SK-N-SH (cell line): ENCODE measurements at regions not wholly inside any gene's neighbourhood (a gene's known extent, or its start where the extent isn't known, plus 50 kb on each side); places are given as distances from the start of the nearest gene placed in this dataset.

ENCODE experiments used
- CTCF ChIA-PET: fragments of 300-600, 350-600 bp; formaldehyde crosslinking; extraction: SDS; loops from one replicate; lab custom pipeline; 2021; lab: Yijun Ruan, JAX
- POLR2A ChIA-PET: fragments of 350-600 bp; sonication (Branson Sonifier 250); formaldehyde crosslinking; extraction: SDS; loops from one replicate; lab custom pipeline; 2020; ENCODE audit warnings: antibody characterized with exemption, inconsistent platforms; lab: Yijun Ruan, JAX
- DNase-seq: peaks from one replicate; pipeline ENCODE4 v3.0.0; 2012
- H2AFZ ChIP-seq: fragments of 200-600 bp; sonication (generic); 2 replicates; pipeline ENCODE4 v1.8.1; 2016; ENCODE audit warnings: antibody characterized with exemption, mild to moderate bottlenecking, low read depth
- H3F3A ChIP-seq: fragments of 200-600 bp; sonication (generic); replicated peaks from 2 replicates; pipeline ENCODE3; 2016; ENCODE audit warnings: antibody characterized with exemption, mild to moderate bottlenecking; ENCODE audit not compliant: insufficient read depth
- H3K27ac ChIP-seq, 2 experiments: fragments of 200-500 bp in 1 of 2; fragments of 200-600 bp in 1 of 2; sonication (Bioruptor generic) in 1 of 2; sonication (generic), shearing (Covaris generic) in 1 of 2; 2 replicates each; pipeline versions ENCODE4 v1.5.1 to v1.6.1; 2014 to 2016; ENCODE audit warnings: low read depth in 2 of 2, inconsistent platforms in 1 of 2, low read length in 1 of 2, mild to moderate bottlenecking in 1 of 2, mixed read lengths in 1 of 2
- H3K27me3 ChIP-seq: fragments of 200-600 bp; sonication (generic), shearing (Covaris generic); 2 replicates; pipeline ENCODE4 v1.6.1; 2016; ENCODE audit warnings: mixed run types; ENCODE audit not compliant: insufficient read depth
- H3K36me3 ChIP-seq, 2 experiments: fragments of 200-500 bp in 1 of 2; fragments of 200-600 bp in 1 of 2; sonication (Bioruptor generic) in 1 of 2; sonication (generic) in 1 of 2; replicated peaks in 1 of 2; 2 replicates each; pipeline versions ENCODE3 to v1.5.1; 2014 to 2016; ENCODE audit warnings: low read length in 1 of 2, mild to moderate bottlenecking in 1 of 2; ENCODE audit not compliant: insufficient read depth in 2 of 2, control insufficient read depth in 1 of 2
- H3K4me1 ChIP-seq, 2 experiments: fragments of 200-500 bp in 1 of 2; fragments of 200-600 bp in 1 of 2; sonication (Bioruptor generic) in 1 of 2; sonication (generic), shearing (Covaris generic) in 1 of 2; 2 replicates each; pipeline versions ENCODE4 v1.5.1 to v1.6.1; 2014 to 2016; ENCODE audit warnings: low read depth in 1 of 2, low read length in 1 of 2, mixed run types in 1 of 2; ENCODE audit not compliant: insufficient read depth in 2 of 2, control insufficient read depth in 1 of 2
- H3K4me2 ChIP-seq: fragments of 200-600 bp; sonication (generic), shearing (Covaris generic); 2 replicates; pipeline ENCODE4 v1.6.1; 2017; ENCODE audit warnings: mixed run types
- H3K4me3 ChIP-seq, 2 experiments: fragments of 200-500 bp in 1 of 2; fragments of 200-600 bp in 1 of 2; sonication (Bioruptor generic) in 1 of 2; sonication (generic), shearing (Covaris generic) in 1 of 2; 2 replicates each; pipeline versions ENCODE4 v1.5.1 to v1.8.1; 2014 to 2016; ENCODE audit warnings: low read depth in 2 of 2, inconsistent platforms in 1 of 2, low read length in 1 of 2, mild to moderate bottlenecking in 1 of 2, mixed read lengths in 1 of 2, moderate library complexity in 1 of 2
- H3K79me2 ChIP-seq: fragments of 200-600 bp; sonication (generic); 2 replicates; pipeline ENCODE4 v1.8.1; 2017; ENCODE audit warnings: mild to moderate bottlenecking; ENCODE audit not compliant: insufficient read depth
- H3K9ac ChIP-seq: fragments of 200-600 bp; sonication (generic); 2 replicates; pipeline ENCODE4 v1.6.1; 2017; ENCODE audit warnings: mixed run types
- H3K9me2 ChIP-seq: fragments of 200-600 bp; sonication (generic); 2 replicates; pipeline ENCODE4 v1.6.1; 2017; ENCODE audit warnings: mixed run types
- H3K9me3 ChIP-seq: fragments of 200-600 bp; sonication (generic); 2 replicates; pipeline ENCODE4 v1.6.1; 2017; ENCODE audit warnings: mixed run types, mild to moderate bottlenecking, moderate library complexity
- H4K20me1 ChIP-seq: fragments of 200-600 bp; sonication (generic); 2 replicates; pipeline ENCODE4 v1.6.1; 2017; ENCODE audit warnings: mild to moderate bottlenecking, mixed run types; ENCODE audit not compliant: insufficient read depth
- CHD2 ChIP-seq: fragments of 150-350 bp; IDR thresholded peaks from 2 replicates; pipeline ENCODE4 v1.6.1; 2018; ENCODE audit warnings: low read length; ENCODE audit not compliant: partially characterized antibody
- ELF1 ChIP-seq: IDR thresholded peaks from 2 replicates; pipeline ENCODE4 v1.4.0; 2012
- FOSL2 ChIP-seq: IDR thresholded peaks from 2 replicates; pipeline ENCODE4 v1.4.0; 2012; ENCODE audit warnings: low read depth, mild to moderate bottlenecking, moderate library complexity, borderline replicate concordance
- FOXM1 ChIP-seq: IDR thresholded peaks from 2 replicates; pipeline ENCODE4 v1.4.0; 2012; ENCODE audit warnings: low read depth, mild to moderate bottlenecking
- GABPA ChIP-seq: IDR thresholded peaks from 2 replicates; pipeline ENCODE4 v1.4.0; 2012; ENCODE audit warnings: low read depth, mild to moderate bottlenecking
- GATA2 ChIP-seq: sonication (generic); formaldehyde crosslinking; IDR thresholded peaks from 2 replicates; pipeline ENCODE4 v1.5.0; 2020; ENCODE audit warnings: mild to moderate bottlenecking, missing genetic modification reagents
- NFIC ChIP-seq: IDR thresholded peaks from 2 replicates; pipeline ENCODE4 v1.4.0; 2012; ENCODE audit warnings: borderline replicate concordance
- NRF1 ChIP-seq: IDR thresholded peaks from 2 replicates; pipeline ENCODE4 v1.6.1; 2012; ENCODE audit warnings: low read depth, mild to moderate bottlenecking, low read length
- POLR2AphosphoS5 ChIP-seq: IDR thresholded peaks from 2 replicates; pipeline ENCODE4 v1.6.1; 2012; ENCODE audit warnings: low read depth, low read length
- RCOR1 ChIP-seq: fragments of 150-350 bp; IDR thresholded peaks from 2 replicates; pipeline ENCODE4 v1.6.1; 2017; ENCODE audit warnings: antibody characterized with exemption, low read length
- RFX5 ChIP-seq: IDR thresholded peaks from 2 replicates; pipeline ENCODE4 v1.6.1; 2012; ENCODE audit warnings: mild to moderate bottlenecking, improper control_type of control experiment, low read length
- RXRA ChIP-seq: IDR thresholded peaks from 2 replicates; pipeline ENCODE4 v1.4.0; 2012; ENCODE audit warnings: low read depth, mild to moderate bottlenecking, borderline replicate concordance
- SIN3A ChIP-seq: IDR thresholded peaks from 2 replicates; pipeline ENCODE4 v1.6.1; 2012; ENCODE audit warnings: low read depth, mild to moderate bottlenecking, low read length, moderate library complexity, borderline replicate concordance
- TCF12 ChIP-seq: IDR thresholded peaks from 2 replicates; pipeline ENCODE4 v1.4.0; 2012
- TEAD4 ChIP-seq: IDR thresholded peaks from 2 replicates; pipeline ENCODE4 v1.4.0; 2012; ENCODE audit warnings: mild to moderate bottlenecking, borderline replicate concordance; ENCODE audit not compliant: insufficient read depth
- YY1 ChIP-seq: IDR thresholded peaks from 2 replicates; pipeline ENCODE4 v1.4.0; 2012; ENCODE audit warnings: low read depth, mild to moderate bottlenecking
- WGBS: methylation state at CpG from one replicate; pipeline ENCODE4 v1.1.6; 2017; ENCODE audit warnings: low lambda C conversion rate; 5-methylcytosine and 5-hydroxymethylcytosine counted together
- TF ChIP-seq, protein P1 (sequence below): IDR thresholded peaks from 2 replicates; pipeline ENCODE4; 2012
- TF ChIP-seq, protein P2 (sequence below): IDR thresholded peaks from 2 replicates; pipeline ENCODE4 v1.4.0; 2012; ENCODE audit warnings: low read depth
- TF ChIP-seq, protein P3 (sequence below): fragments of 150-350 bp; IDR thresholded peaks from 2 replicates; pipeline ENCODE4 v1.6.1; 2016; ENCODE audit warnings: mild to moderate bottlenecking, low read depth, low read length
- TF ChIP-seq, protein P4 (sequence below): IDR thresholded peaks from 2 replicates; pipeline ENCODE4 v1.4.0; 2012; ENCODE audit warnings: low read depth, borderline replicate concordance

DNA sequence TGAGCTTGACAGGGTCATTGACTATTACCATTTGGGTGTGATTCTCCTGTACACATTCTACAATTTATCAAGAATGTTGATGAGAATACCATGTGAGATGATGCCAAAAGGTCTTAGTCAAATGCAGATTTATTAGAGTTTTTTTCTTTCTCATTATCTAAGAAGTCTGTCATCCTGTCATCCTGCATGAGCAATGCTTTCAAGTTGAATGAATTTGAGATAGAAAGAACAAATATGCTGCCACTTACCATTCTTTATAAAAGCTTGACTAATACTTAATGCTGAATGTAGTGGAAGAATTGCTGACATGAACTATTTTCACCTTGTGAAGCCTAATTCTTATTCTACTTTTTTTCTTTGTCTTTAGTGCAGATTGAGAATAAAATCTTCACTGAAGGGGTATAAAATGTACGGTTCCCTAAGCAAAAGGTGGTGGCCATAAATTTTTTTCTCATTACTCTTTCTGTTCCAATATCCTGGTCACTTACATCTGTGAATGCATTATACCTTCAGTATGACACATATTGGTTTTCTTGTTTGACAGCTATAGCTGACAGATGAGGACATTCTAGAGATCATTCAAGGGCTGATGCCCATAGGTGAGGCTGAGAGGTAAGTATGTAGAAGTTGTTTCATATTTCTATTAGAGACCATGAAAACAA, 1434.7 kb downstream of the SLITRK1 start:
- Histone ChIP-seq H4K20me1 (no peaks in the 10 kb centered on the region), H3K9me2 (no peaks in the 10 kb centered on the region), H3K4me3 (no peak overlapping the region), H3K4me2 (no peak overlapping the region), H3K27me3 (no peaks in the 10 kb centered on the region), H3F3A (no peaks in the 10 kb centered on the region), H2AFZ (no peak overlapping the region), H3K79me2 (no peaks in the 10 kb centered on the region), H3K36me3 (no peaks in the 10 kb centered on the region), H3K9ac (no peak overlapping the region), H3K9me3 (no peaks in the 10 kb centered on the region; the same call in 1 of the 2 replicates), H3K4me1 (no peaks in the 10 kb centered on the region), H3K27ac (no peak overlapping the region)
- WGBS: 0% methylated on average over 1 of the region's 1 CpG
- DNase-seq: no peak
- TF ChIP-seq RXRA (no peak), NRF1 (no peak), FOXM1 (no peak), TCF12 (no peak), RFX5 (no peak), POLR2AphosphoS5 (no peak), YY1 (no peak), NFIC (no peak), TEAD4 (no peak), GABPA (no peak), CHD2 (no peak)
- TF ChIP-seq, protein P1, sequence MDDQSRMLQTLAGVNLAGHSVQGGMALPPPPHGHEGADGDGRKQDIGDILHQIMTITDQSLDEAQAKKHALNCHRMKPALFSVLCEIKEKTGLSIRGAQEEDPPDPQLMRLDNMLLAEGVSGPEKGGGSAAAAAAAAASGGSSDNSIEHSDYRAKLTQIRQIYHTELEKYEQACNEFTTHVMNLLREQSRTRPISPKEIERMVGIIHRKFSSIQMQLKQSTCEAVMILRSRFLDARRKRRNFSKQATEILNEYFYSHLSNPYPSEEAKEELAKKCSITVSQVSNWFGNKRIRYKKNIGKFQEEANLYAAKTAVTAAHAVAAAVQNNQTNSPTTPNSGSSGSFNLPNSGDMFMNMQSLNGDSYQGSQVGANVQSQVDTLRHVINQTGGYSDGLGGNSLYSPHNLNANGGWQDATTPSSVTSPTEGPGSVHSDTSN: no peak
- TF ChIP-seq, protein P2, sequence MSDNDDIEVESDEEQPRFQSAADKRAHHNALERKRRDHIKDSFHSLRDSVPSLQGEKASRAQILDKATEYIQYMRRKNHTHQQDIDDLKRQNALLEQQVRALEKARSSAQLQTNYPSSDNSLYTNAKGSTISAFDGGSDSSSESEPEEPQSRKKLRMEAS: no peak
- ChIA-PET CTCF (no interaction called here), POLR2A (no interaction called here)

DNA sequence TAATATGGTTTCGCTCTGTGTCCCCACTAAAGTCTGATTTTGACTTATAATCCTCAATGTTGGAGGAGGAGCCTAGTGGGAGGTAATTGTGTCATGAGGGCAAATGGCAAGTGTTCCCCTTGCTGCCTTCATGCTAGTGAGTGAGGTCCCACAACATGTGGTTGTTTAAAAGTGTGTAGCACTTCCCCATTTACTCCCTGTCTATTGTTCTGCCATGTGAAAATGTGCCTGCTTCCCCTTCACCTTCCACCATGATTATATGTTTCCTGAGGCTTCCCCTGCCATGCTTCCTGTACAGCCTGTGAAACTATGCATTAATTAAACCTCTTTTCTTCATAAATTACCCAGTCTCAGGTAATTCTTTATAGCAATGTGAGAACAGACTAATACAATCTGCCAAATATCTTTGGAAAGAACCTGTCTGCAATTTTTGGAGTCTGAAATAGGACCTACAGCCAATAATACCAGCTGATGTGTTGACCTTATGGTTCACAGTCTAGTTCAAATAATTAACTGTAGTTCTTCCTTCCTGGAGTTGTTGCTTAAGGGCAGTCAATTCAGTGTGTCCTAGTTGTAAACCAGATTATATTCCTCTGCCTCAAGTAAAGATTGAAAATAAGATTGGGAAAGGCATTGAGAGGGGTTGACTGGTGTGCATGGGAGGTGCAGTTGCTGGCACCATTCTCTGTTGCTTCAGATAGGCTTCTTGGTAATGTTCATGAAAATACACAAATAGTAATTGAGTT, 1442.9 kb downstream of the SLITRK1 start:
- Histone ChIP-seq H3K79me2 (no peaks in the 10 kb centered on the region), H3K4me2 (no peak overlapping the region), H3K9ac (no peak overlapping the region), H3F3A (no peaks in the 10 kb centered on the region), H3K4me3 (no peak overlapping the region), H3K27me3 (no peaks in the 10 kb centered on the region), H3K4me1 (no peaks in the 10 kb centered on the region), H2AFZ (no peak overlapping the region), H3K36me3 (no peaks in the 10 kb centered on the region), H4K20me1 (no peaks in the 10 kb centered on the region), H3K9me2 (no peaks in the 10 kb centered on the region), H3K27ac (no peak overlapping the region), H3K9me3 (no peaks in the 10 kb centered on the region)
- WGBS: 0% methylated on average over 1 of the region's 1 CpG
- CTCF ChIA-PET: interaction anchor here (0.8 kb wide), 1 partner anchor 994 kb away, joined by 3 read pairs; no protein-coding TSS in a partner anchor
- POLR2A ChIA-PET: no interaction called here
- TF ChIP-seq FOSL2: no peak
- TF ChIP-seq POLR2AphosphoS5: no peak
- TF ChIP-seq, protein P3, sequence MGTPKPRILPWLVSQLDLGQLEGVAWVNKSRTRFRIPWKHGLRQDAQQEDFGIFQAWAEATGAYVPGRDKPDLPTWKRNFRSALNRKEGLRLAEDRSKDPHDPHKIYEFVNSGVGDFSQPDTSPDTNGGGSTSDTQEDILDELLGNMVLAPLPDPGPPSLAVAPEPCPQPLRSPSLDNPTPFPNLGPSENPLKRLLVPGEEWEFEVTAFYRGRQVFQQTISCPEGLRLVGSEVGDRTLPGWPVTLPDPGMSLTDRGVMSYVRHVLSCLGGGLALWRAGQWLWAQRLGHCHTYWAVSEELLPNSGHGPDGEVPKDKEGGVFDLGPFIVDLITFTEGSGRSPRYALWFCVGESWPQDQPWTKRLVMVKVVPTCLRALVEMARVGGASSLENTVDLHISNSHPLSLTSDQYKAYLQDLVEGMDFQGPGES: no peak
- no peak for TF ChIP-seq ELF1
- no peak for TF ChIP-seq RCOR1
- no peak for TF ChIP-seq GATA2
- TF ChIP-seq RFX5: no peak
- TF ChIP-seq, protein P2: no peak
- TF ChIP-seq SIN3A: no peak
- TF ChIP-seq, protein P1: no peak
- no peak for TF ChIP-seq TCF12
- no peak for TF ChIP-seq NRF1
- TF ChIP-seq YY1: no peak
- no peak for TF ChIP-seq TEAD4
- TF ChIP-seq GABPA: no peak
- TF ChIP-seq, protein P4, sequence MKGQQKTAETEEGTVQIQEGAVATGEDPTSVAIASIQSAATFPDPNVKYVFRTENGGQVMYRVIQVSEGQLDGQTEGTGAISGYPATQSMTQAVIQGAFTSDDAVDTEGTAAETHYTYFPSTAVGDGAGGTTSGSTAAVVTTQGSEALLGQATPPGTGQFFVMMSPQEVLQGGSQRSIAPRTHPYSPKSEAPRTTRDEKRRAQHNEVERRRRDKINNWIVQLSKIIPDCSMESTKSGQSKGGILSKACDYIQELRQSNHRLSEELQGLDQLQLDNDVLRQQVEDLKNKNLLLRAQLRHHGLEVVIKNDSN: no peak
- no peak for DNase-seq
